Mesenchymal stem cell (in vitro differentiated cells and primary cell): ENCODE measurements at regions not wholly inside any gene's neighbourhood (a gene's known extent, or its start where the extent isn't known, plus 50 kb on each side); places are given as distances from the start of the nearest gene placed in this dataset.

Experiments
- DNase-seq: peaks from one replicate; pipeline ENCODE4 v3.0.0-alpha.2; 2013
- H2AFZ ChIP-seq: one replicate; pipeline ENCODE4 v1.6.1; 2013; ENCODE audit warnings: low read depth, mild to moderate bottlenecking, control low read depth, inconsistent platforms, low read length, moderate library complexity
- H2AK5ac ChIP-seq: 2 replicates; pipeline ENCODE4 v1.6.1; 2013; ENCODE audit warnings: low read length, moderate library complexity, mild to moderate bottlenecking, inconsistent platforms; ENCODE audit not compliant: severe bottlenecking
- H2BK120ac ChIP-seq: one replicate; pipeline ENCODE4 v1.6.1; 2013; ENCODE audit warnings: low read depth, mild to moderate bottlenecking, inconsistent platforms, low read length, moderate library complexity
- H2BK12ac ChIP-seq, 2 experiments: one replicate each; pipeline ENCODE4 v1.6.1; 2013; ENCODE audit warnings: inconsistent platforms in 2 of 2, low read length in 2 of 2, mild to moderate bottlenecking in 2 of 2, moderate library complexity in 2 of 2, control low read depth in 1 of 2
- H2BK15ac ChIP-seq: one replicate; pipeline ENCODE4 v1.6.1; 2013; ENCODE audit warnings: mild to moderate bottlenecking, low read depth, inconsistent platforms; ENCODE audit not compliant: poor library complexity, severe bottlenecking
- H2BK5ac ChIP-seq: 2 replicates; pipeline ENCODE4 v1.6.1; 2013; ENCODE audit warnings: low read depth, mild to moderate bottlenecking, low read length, control low read depth, inconsistent platforms; ENCODE audit not compliant: poor library complexity, severe bottlenecking
- H3K14ac ChIP-seq, 2 experiments: one replicate each; pipeline ENCODE4 v1.6.1; 2013; ENCODE audit warnings: inconsistent platforms in 2 of 2, low read length in 2 of 2, control low read depth in 1 of 2, mild to moderate bottlenecking in 1 of 2, moderate library complexity in 1 of 2
- H3K18ac ChIP-seq, 2 experiments: one replicate each; pipeline ENCODE4 v1.6.1; 2013; ENCODE audit warnings: inconsistent platforms in 2 of 2, low read length in 2 of 2, control low read depth in 1 of 2, low read depth in 1 of 2, mild to moderate bottlenecking in 1 of 2
- H3K23ac ChIP-seq, 2 experiments: one replicate each; pipeline ENCODE4 v1.6.1; 2013; ENCODE audit warnings: inconsistent platforms in 2 of 2, low read length in 2 of 2, mild to moderate bottlenecking in 2 of 2, moderate library complexity in 2 of 2, control low read depth in 1 of 2
- H3K27ac ChIP-seq: 2 replicates; pipeline ENCODE4 v1.5.1; 2013; ENCODE audit warnings: mild to moderate bottlenecking, moderate library complexity, low read length, control low read depth, inconsistent platforms; ENCODE audit not compliant: poor library complexity, severe bottlenecking
- H3K27me3 ChIP-seq, 2 experiments: 2 replicates each; pipeline versions ENCODE4 v1.6.1 to v1.7.0; 2013; ENCODE audit warnings: low read length in 2 of 2, mild to moderate bottlenecking in 2 of 2, moderate library complexity in 2 of 2, control low read depth in 1 of 2, inconsistent platforms in 1 of 2; ENCODE audit not compliant: control insufficient read depth in 1 of 2, insufficient read depth in 1 of 2
- H3K36me3 ChIP-seq, 2 experiments: 2 replicates each; pipeline versions ENCODE4 v1.6.1 to v1.7.0; 2013; ENCODE audit warnings: low read length in 2 of 2, control low read depth in 1 of 2, inconsistent platforms in 1 of 2, low read depth in 1 of 2, mild to moderate bottlenecking in 1 of 2; ENCODE audit not compliant: insufficient read depth in 2 of 2, control insufficient read depth in 1 of 2
- H3K4ac ChIP-seq, 2 experiments: one replicate each; pipeline ENCODE4 v1.6.1; 2013; ENCODE audit warnings: inconsistent platforms in 2 of 2, low read length in 2 of 2, mild to moderate bottlenecking in 2 of 2, moderate library complexity in 2 of 2, control low read depth in 1 of 2, low read depth in 1 of 2
- H3K4me1 ChIP-seq: 2 replicates; pipeline ENCODE4 v1.6.1; 2013; ENCODE audit warnings: low read depth, low read length, control low read depth; ENCODE audit not compliant: control insufficient read depth, insufficient read depth
- H3K4me2 ChIP-seq: 2 replicates; pipeline ENCODE4 v1.6.1; 2013; ENCODE audit warnings: low read length, mild to moderate bottlenecking, inconsistent platforms; ENCODE audit not compliant: poor library complexity, severe bottlenecking
- H3K4me3 ChIP-seq, 2 experiments: 2 replicates each; pipeline versions ENCODE4 v1.5.1 to v1.7.0; 2013; ENCODE audit warnings: low read length in 2 of 2, mild to moderate bottlenecking in 2 of 2, control low read depth in 1 of 2, low read depth in 1 of 2; ENCODE audit not compliant: insufficient read depth in 1 of 2
- H3K79me1 ChIP-seq: replicated peaks from 2 replicates; pipeline ENCODE4 v1.6.1; 2013; ENCODE audit warnings: mild to moderate bottlenecking, control low read depth, low read length, inconsistent platforms; ENCODE audit not compliant: poor library complexity, severe bottlenecking
- H3K9ac ChIP-seq: 2 replicates; pipeline ENCODE4 v1.7.0; 2013; ENCODE audit warnings: mild to moderate bottlenecking, low read length, moderate library complexity
- H3K9me3 ChIP-seq: 2 replicates; pipeline ENCODE4 v1.7.0; 2013; ENCODE audit warnings: mild to moderate bottlenecking, low read length; ENCODE audit not compliant: control insufficient read depth
- H4K8ac ChIP-seq: one replicate; pipeline ENCODE4 v1.6.1; 2013; ENCODE audit warnings: inconsistent platforms, mild to moderate bottlenecking, low read length, moderate library complexity
- H4K91ac ChIP-seq: one replicate; pipeline ENCODE4 v1.6.1; 2013; ENCODE audit warnings: mild to moderate bottlenecking, low read length, inconsistent platforms
- WGBS: methylation state at CpG from one replicate; pipeline ENCODE4 v1.1.7; 2013; ENCODE audit warnings: mixed read lengths; 5-methylcytosine and 5-hydroxymethylcytosine counted together

- H2BK5ac ChIP-seq, result no peak overlapping the region
- no peak overlapping the region for H2BK15ac ChIP-seq
- H3K79me1 ChIP-seq, result no peaks in the 10 kb centered on the region
- H3K9ac ChIP-seq, result no peak overlapping the region
- no peak overlapping the region for H4K91ac ChIP-seq
- no peak overlapping the region for H3K18ac ChIP-seq
- no peak overlapping the region for H2BK120ac ChIP-seq
- no peak overlapping the region for H3K4me3 ChIP-seq
- H3K27me3 ChIP-seq, result peaks cover 7 to 15% of the 10 kb centered on the region in 2 experiments
- H3K4me1 ChIP-seq, result no peaks in the 10 kb centered on the region
- no peak overlapping the region for H2AFZ ChIP-seq
- no peak for DNase-seq
- no peak overlapping the region for H3K4ac ChIP-seq
- H2AK5ac ChIP-seq, result no peak overlapping the region
- H3K36me3 ChIP-seq, result no peaks in the 10 kb centered on the region
- H3K23ac ChIP-seq, result no peak overlapping the region
- H4K8ac ChIP-seq, result no peak overlapping the region
- no peak overlapping the region for H2BK12ac ChIP-seq
- no peak overlapping the region for H3K14ac ChIP-seq
- H3K9me3 ChIP-seq, result peaks cover 11% of the 10 kb centered on the region
- 61% methylated on average over 3 of the region's 3 CpGs for WGBS
- no peak overlapping the region for H3K27ac ChIP-seq
- no peak overlapping the region for H3K4me2 ChIP-seq
Observed at GRCh38 chr14:94853920-94854319, 84.0 kb upstream of the GSC start.

GRCh38 chr14:94850309-94851211 lies 80.6 kb upstream of the GSC start:
- Histone ChIP-seq H3K79me1 (no peaks in the 10 kb centered on the region), H4K8ac (no peak overlapping the region), H3K4me2 (no peak overlapping the region), H3K36me3 (no peaks in the 10 kb centered on the region), H3K23ac (no peak overlapping the region), H2BK12ac (no peak overlapping the region), H3K27ac (no peak overlapping the region), H2BK15ac (no peak overlapping the region), H4K91ac (no peak overlapping the region), H2AK5ac (no peak overlapping the region), H3K4me3 (no peak overlapping the region), H2AFZ (no peak overlapping the region), H3K18ac (no peak overlapping the region), H3K27me3 (peaks cover 3 to 4% of the 10 kb centered on the region in 2 experiments), H3K4ac (no peak overlapping the region), H3K4me1 (no peaks in the 10 kb centered on the region), H3K9me3 (peaks cover 15% of the 10 kb centered on the region), H2BK5ac (no peak overlapping the region), H2BK120ac (no peak overlapping the region), H3K14ac (no peak overlapping the region), H3K9ac (no peak overlapping the region)
- no peak for DNase-seq
- 85% methylated on average over 14 of the region's 16 CpGs for WGBS

- 54% methylated on average over 10 of the region's 10 CpGs for WGBS
- Histone ChIP-seq H2AFZ (no peak overlapping the region), H3K79me1 (no peaks in the 10 kb centered on the region), H3K4me2 (no peak overlapping the region), H3K18ac (no peak overlapping the region), H3K4me1 (no peaks in the 10 kb centered on the region), H3K14ac (no peak overlapping the region), H3K4ac (no peak overlapping the region), H2BK15ac (no peak overlapping the region), H3K27me3 (no peaks in the 10 kb centered on the region), H2AK5ac (no peak overlapping the region), H2BK120ac (no peak overlapping the region), H2BK12ac (no peak overlapping the region), H2BK5ac (no peak overlapping the region), H3K23ac (no peak overlapping the region), H3K36me3 (no peaks in the 10 kb centered on the region), H3K27ac (no peak overlapping the region), H3K4me3 (no peak overlapping the region), H3K9me3 (peaks cover 8% of the 10 kb centered on the region), H3K9ac (no peak overlapping the region), H4K8ac (no peak overlapping the region), H4K91ac (no peak overlapping the region)
- DNase-seq, result no peak
Observed at GRCh38 chr14:94844593-94845152, 74.8 kb upstream of the GSC start.

GRCh38 chr14:94840467-94840866 lies 70.6 kb upstream of the GSC start:
- H4K91ac ChIP-seq, result no peak overlapping the region
- peaks cover 4% of the 10 kb centered on the region for H3K9me3 ChIP-seq
- no peaks in the 10 kb centered on the region for H3K4me1 ChIP-seq
- DNase-seq, result no peak
- H3K4me3 ChIP-seq, result no peak overlapping the region
- no peak overlapping the region for H4K8ac ChIP-seq
- H3K23ac ChIP-seq, result no peak overlapping the region
- H3K9ac ChIP-seq, result no peak overlapping the region
- H3K4me2 ChIP-seq, result no peak overlapping the region
- H2BK5ac ChIP-seq, result no peak overlapping the region
- H3K27me3 ChIP-seq, result peaks cover 4 to 5% of the 10 kb centered on the region in 2 experiments
- no peak overlapping the region for H2BK15ac ChIP-seq
- H2AFZ ChIP-seq, result no peak overlapping the region
- H3K36me3 ChIP-seq, result no peaks in the 10 kb centered on the region
- H2AK5ac ChIP-seq, result no peak overlapping the region
- no peak overlapping the region for H3K18ac ChIP-seq
- H3K4ac ChIP-seq, result no peak overlapping the region
- H2BK12ac ChIP-seq, result no peak overlapping the region
- WGBS, result 81% methylated on average over 6 of the region's 6 CpGs
- H2BK120ac ChIP-seq, result no peak overlapping the region
- H3K14ac ChIP-seq, result no peak overlapping the region
- H3K27ac ChIP-seq, result no peak overlapping the region
- H3K79me1 ChIP-seq, result no peaks in the 10 kb centered on the region
